DMS153 (cell line): ENCODE measurements at regions not wholly inside any gene's neighbourhood (a gene's known extent, or its start where the extent isn't known, plus 50 kb on each side); places are given as distances from the start of the nearest gene placed in this dataset.

Source experiments
- DNase-seq: peaks from one replicate; lab custom pipeline; 2025; lab: John Stamatoyannopoulos, UW

- DNase-seq: no peak
Measured at GRCh38 chr12:19053218-19053617, 76.3 kb upstream of the PLEKHA5 start.

- DNase-seq: no peak
Measured at GRCh38 chr12:19054035-19054434, 75.5 kb upstream of the PLEKHA5 start.

DNA sequence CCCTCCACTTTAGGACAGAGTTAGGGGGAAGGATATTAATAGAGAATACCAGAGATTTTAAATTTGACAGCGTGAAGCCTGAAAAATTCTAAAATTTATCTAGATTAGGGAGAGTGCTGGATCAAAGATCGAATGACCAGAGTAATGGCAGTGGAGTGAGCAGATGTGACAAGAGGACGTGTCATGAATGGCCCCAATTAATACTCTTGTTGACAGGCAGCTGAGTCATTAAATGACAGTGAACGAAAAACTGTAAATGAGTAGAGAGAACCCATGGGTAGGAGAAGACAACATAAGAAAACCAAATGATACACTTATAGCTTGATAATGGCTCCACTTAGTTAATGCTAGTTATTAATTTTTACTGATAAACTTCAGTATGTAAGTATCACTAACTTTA, 73.9 kb upstream of the PLEKHA5 start:
- no peak for DNase-seq

- no peak for DNase-seq
Measured at GRCh38 chr12:19058235-19059021, 71.1 kb upstream of the PLEKHA5 start.

GRCh38 chr12:19064713-19065112, 64.8 kb upstream of the PLEKHA5 start:
- no peak for DNase-seq

DNA sequence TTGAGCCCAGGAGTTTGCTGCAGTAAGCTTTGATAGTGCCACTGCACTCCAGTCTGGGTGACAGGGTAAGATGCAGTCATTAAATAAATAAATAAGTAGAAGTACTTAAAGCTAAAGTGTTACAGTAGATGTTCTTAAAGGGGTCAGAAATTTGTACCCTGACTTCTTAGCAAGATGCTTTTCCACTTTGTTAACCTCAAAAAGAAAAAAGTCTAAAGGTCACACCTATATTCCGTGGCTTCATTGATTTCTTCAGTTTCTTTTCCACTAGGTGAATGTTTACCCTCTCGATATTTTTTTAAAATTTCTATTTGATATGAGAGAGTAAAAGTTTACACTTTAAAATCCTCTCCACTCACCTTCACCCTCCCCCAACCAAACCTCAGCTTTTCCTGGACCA, 64.3 kb upstream of the PLEKHA5 start:
- DNase-seq: no peak

GRCh38 chr12:19065871-19066270, 63.7 kb upstream of the PLEKHA5 start:
- DNase-seq: no peak

GRCh38 chr12:19066475-19067001, 63.0 kb upstream of the PLEKHA5 start:
- DNase-seq: no peak

DNA sequence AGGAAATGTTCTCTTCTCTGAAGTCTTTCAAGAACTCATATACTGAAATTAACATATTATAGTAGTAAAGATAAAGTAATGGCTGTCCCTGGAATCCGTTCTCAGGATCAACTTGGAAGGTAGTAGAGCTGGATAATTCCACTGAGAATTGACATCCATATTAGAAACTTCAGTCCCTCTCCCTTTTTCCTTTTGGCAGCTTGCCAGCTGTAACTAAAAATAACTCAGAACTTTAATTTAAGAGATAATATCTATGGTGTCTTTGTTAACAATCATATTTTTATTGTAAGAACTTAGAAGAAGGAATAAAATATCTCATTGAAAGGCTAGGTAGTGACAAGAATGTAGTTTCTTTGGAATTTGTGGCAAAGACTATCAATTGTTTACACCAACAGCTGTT, 61.4 kb upstream of the PLEKHA5 start:
- no peak for DNase-seq

GRCh38 chr12:19070341-19070740, 59.2 kb upstream of the PLEKHA5 start:
- DNase-seq: no peak

DNA sequence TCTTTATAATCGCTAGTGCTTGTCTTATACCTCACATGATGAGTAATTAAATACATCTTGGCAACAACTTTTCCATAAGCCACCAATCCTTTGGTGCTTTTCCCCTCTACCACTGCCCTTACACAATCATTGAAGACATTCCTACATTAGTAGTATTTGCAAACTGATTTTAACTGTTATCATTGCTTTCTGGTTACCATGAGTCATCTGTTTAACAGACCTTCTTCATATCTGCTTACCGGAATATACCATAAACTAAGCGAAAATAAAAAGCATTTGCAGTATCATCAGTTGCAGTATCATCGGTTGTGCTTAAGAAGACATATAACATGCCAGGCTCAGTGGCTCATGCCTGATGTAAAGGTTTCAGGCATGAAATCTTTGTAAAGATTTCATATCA, 54.8 kb upstream of the PLEKHA5 start:
- DNase-seq: no peak

GRCh38 chr12:19075711-19076340, 53.7 kb upstream of the PLEKHA5 start:
- DNase-seq: no peak
